HepG2 (cell line): ENCODE measurements at regions not wholly inside any gene's neighbourhood (a gene's known extent, or its start where the extent isn't known, plus 50 kb on each side); places are given as distances from the start of the nearest gene placed in this dataset.
A peak's percentile ranks its signal among the peaks of the same experiment; 100 is the strongest.

Experiments used
- ATAC-seq: fragments of 200-7000 bp; cut with Tn5 transposase; 3 replicates; pipeline ENCODE4 v1.9.1; 2020; ENCODE audit warnings: mild to moderate bottlenecking, moderate library complexity
- BruUV-seq: library from RNA; stranded (reverse); fragments of 400-500 nt; replicated peaks from 2 replicates; lab custom pipeline; 2021; lab: Mats Ljungman, UMichigan
- CTCF ChIA-PET: fragments of 300-600 bp; formaldehyde crosslinking; extraction: SDS; loops from one replicate; lab custom pipeline; 2021; ENCODE audit warnings: low total read pairs, inconsistent platforms, low intra/inter-chr PET ratio; lab: Yijun Ruan, JAX
- POLR2A ChIA-PET: fragments of 350-600 bp; sonication (Branson Sonifier 250); formaldehyde crosslinking; loops from one replicate; lab custom pipeline; 2020; ENCODE audit warnings: antibody characterized with exemption, inconsistent platforms; lab: Yijun Ruan, JAX
- DNase-seq: peaks from one replicate; pipeline ENCODE4 v3.0.0-alpha.2; 2015; ENCODE audit warnings: low spot score
- FAIRE-seq: peaks from 3 replicates; lab custom pipeline; 2011; peaks lifted over from hg19 to GRCh38; lab: Jason Lieb, UNC
- H2AFZ ChIP-seq: one replicate; pipeline ENCODE4 v1.6.1; 2011; ENCODE audit warnings: low read length, inconsistent platforms
- H3K27ac ChIP-seq: fragments of 300-600 bp; 3 replicates; pipeline ENCODE4 v1.8.0; 2011; ENCODE audit warnings: mixed run types, mild to moderate bottlenecking, mixed read lengths, low read length, inconsistent platforms; ENCODE audit not compliant: insufficient read depth; ENCODE audit errors: extremely low read length
- H3K27me3 ChIP-seq, 2 experiments: fragments of 200-600 bp in 1 of 2; 2 replicates in 1 of 2; 3 replicates in 1 of 2; pipeline versions ENCODE4 v1.6.0 to v1.8.0; 2011; ENCODE audit warnings: low read length in 2 of 2, mild to moderate bottlenecking in 2 of 2, moderate library complexity in 2 of 2, inconsistent platforms in 1 of 2; ENCODE audit not compliant: insufficient read depth in 2 of 2, control insufficient read depth in 1 of 2
- H3K36me3 ChIP-seq, 2 experiments: fragments of 200-600 bp in 1 of 2; replicated peaks in 1 of 2; 2 replicates in 1 of 2; 3 replicates in 1 of 2; pipeline versions ENCODE4 v1.5.1 to v1.8.0; 2011; ENCODE audit warnings: low read length in 2 of 2, inconsistent platforms in 1 of 2; ENCODE audit not compliant: insufficient read depth in 2 of 2, control insufficient read depth in 1 of 2
- H3K4me1 ChIP-seq: 2 replicates; pipeline ENCODE4 v1.5.1; 2012; ENCODE audit warnings: low read length, inconsistent platforms; ENCODE audit not compliant: insufficient read depth
- H3K4me2 ChIP-seq: 2 replicates; pipeline ENCODE4 v1.6.0; 2011; ENCODE audit warnings: low read depth, low read length, inconsistent platforms
- H3K4me3 ChIP-seq, 3 experiments: fragments of 200-600 bp in 1 of 3; sonication (generic), shearing (Covaris generic) in 1 of 3; replicated peaks in 1 of 3; 2 replicates each; pipeline ENCODE4 v1.5.1; 2011 to 2016; ENCODE audit warnings: low read length in 3 of 3, inconsistent platforms in 2 of 3, low read depth in 2 of 3, mild to moderate bottlenecking in 2 of 3, control low read depth in 1 of 3, mixed read lengths in 1 of 3; ENCODE audit not compliant: insufficient read depth in 1 of 3
- H3K79me2 ChIP-seq: one replicate; pipeline ENCODE4 v1.6.1; 2011; ENCODE audit warnings: low read length, inconsistent platforms; ENCODE audit not compliant: insufficient read depth
- H3K9ac ChIP-seq: 2 replicates; pipeline ENCODE4 v1.6.0; 2011; ENCODE audit warnings: mild to moderate bottlenecking, low read depth, low read length, inconsistent platforms; ENCODE audit not compliant: insufficient read depth
- H3K9me3 ChIP-seq: 2 replicates; pipeline ENCODE4 v1.5.1; 2012; ENCODE audit warnings: mild to moderate bottlenecking, low read length
- H4K20me1 ChIP-seq: 2 replicates; pipeline ENCODE4 v1.6.0; 2011; ENCODE audit warnings: inconsistent platforms, mild to moderate bottlenecking, low read length, moderate library complexity; ENCODE audit not compliant: insufficient read depth
- HNRNPH1 ChIP-seq: fragments of 200-400 bp; formaldehyde crosslinking; optimal IDR thresholded peaks from 2 replicates; pipeline ENCODE3; 2017; ENCODE audit warnings: mild to moderate bottlenecking, low read depth, low read length
- PTBP1 ChIP-seq: fragments of 200-400 bp; formaldehyde crosslinking; IDR thresholded peaks from 2 replicates; pipeline ENCODE4 v1.6.1; 2018; ENCODE audit warnings: low read length, low read depth; ENCODE audit not compliant: poor library complexity, severe bottlenecking
- RFX1 ChIP-seq: fragments of 450-650 bp; IDR thresholded peaks from 2 replicates; pipeline ENCODE4 v1.6.1; 2017
- STAT5B ChIP-seq: sonication (generic); formaldehyde crosslinking; IDR thresholded peaks from 2 replicates; pipeline ENCODE4 v1.4.0; 2020; ENCODE audit warnings: missing genetic modification reagents
- ZFP90 ChIP-seq: sonication (generic); formaldehyde crosslinking; IDR thresholded peaks from 2 replicates; pipeline ENCODE4 v1.8.0; 2022; ENCODE audit warnings: missing genetic modification reagents, mild to moderate bottlenecking, inconsistent platforms, borderline replicate concordance
- ZNF224 ChIP-seq: sonication (generic); formaldehyde crosslinking; IDR thresholded peaks from 2 replicates; pipeline ENCODE4 v1.5.0; 2020; ENCODE audit warnings: mild to moderate bottlenecking, missing genetic modification reagents
- ZNF720 ChIP-seq: sonication (generic); formaldehyde crosslinking; IDR thresholded peaks from 2 replicates; pipeline ENCODE4 v1.4.0; 2020; ENCODE audit warnings: missing genetic modification reagents
- WGBS: methylation state at CpG from one replicate; pipeline ENCODE4 v1.1.6; 2017; ENCODE audit warnings: low lambda C conversion rate; 5-methylcytosine and 5-hydroxymethylcytosine counted together
- in situ Hi-C: cut with HindIII; loops from 2 replicates; pipeline ENCODE4 v1.10.0; 2017; ENCODE audit warnings: low pct_unique_long_range_greater_than_20kb; ENCODE audit not compliant: extremely low pct_ligation_motif_present
- intact Hi-C: fragments of 100-400 bp; cut with micrococcal nuclease; formaldehyde crosslinking; loops from one replicate; pipeline ENCODE4 v1.10.0; 2022; ENCODE audit not compliant: unreplicated experiment
- TF ChIP-seq, protein P1 (sequence below): sonication (generic); formaldehyde crosslinking; IDR thresholded peaks from 2 replicates; pipeline ENCODE4 v1.5.1; 2020; ENCODE audit warnings: mild to moderate bottlenecking, missing genetic modification reagents
- TF ChIP-seq, protein P2 (sequence below): sonication (generic); formaldehyde crosslinking; IDR thresholded peaks from 2 replicates; pipeline ENCODE4 v1.4.0; 2020; ENCODE audit warnings: missing genetic modification reagents, mild to moderate bottlenecking, borderline replicate concordance

DNA sequence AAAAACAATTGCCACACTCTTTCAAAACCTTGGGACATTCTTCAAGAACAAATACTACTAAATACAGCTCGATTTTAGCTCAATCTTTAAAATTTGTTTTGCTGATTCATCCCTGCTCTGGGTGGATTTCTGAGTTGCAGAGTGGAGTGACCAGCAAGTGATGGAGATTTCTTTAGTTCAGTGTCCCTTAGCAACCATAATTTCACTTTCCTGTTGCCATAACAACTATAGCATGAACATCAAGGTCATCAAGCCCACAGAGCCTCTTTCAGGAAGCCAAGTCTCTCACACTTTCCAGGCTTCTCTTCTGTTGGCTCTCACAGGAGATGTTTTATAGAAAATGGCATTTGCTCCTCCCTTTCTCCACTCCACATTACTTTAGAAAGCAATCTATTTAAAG lies 597.2 kb upstream of the ADAMTS9 start:
- intact Hi-C loops: no loop called here
- H3K79me2 ChIP-seq: no peaks in the 10 kb centered on the region
- WGBS: 0% methylated on average over 1 of the region's 1 CpG
- no peak overlapping the region for H2AFZ ChIP-seq
- H3K36me3 ChIP-seq: no peaks in the 10 kb centered on the region
- H3K4me3 ChIP-seq: no peak overlapping the region
- H3K27ac ChIP-seq: no peak overlapping the region
- H3K4me1 ChIP-seq: peaks cover 20% of the 10 kb centered on the region
- no peak overlapping the region for H3K9ac ChIP-seq
- no peak for DNase-seq
- no peaks in the 10 kb centered on the region for H3K27me3 ChIP-seq
- H3K4me2 ChIP-seq: no peak overlapping the region
- no peak for ATAC-seq
- no TSS peak for BruUV-seq
- H4K20me1 ChIP-seq: no peaks in the 10 kb centered on the region
- TF ChIP-seq ZNF720: no peak
- no peak for TF ChIP-seq ZFP90 (CRISPR knock-in tag)
- no peak for TF ChIP-seq STAT5B (CRISPR knock-in tag)
- TF ChIP-seq, protein P1, sequence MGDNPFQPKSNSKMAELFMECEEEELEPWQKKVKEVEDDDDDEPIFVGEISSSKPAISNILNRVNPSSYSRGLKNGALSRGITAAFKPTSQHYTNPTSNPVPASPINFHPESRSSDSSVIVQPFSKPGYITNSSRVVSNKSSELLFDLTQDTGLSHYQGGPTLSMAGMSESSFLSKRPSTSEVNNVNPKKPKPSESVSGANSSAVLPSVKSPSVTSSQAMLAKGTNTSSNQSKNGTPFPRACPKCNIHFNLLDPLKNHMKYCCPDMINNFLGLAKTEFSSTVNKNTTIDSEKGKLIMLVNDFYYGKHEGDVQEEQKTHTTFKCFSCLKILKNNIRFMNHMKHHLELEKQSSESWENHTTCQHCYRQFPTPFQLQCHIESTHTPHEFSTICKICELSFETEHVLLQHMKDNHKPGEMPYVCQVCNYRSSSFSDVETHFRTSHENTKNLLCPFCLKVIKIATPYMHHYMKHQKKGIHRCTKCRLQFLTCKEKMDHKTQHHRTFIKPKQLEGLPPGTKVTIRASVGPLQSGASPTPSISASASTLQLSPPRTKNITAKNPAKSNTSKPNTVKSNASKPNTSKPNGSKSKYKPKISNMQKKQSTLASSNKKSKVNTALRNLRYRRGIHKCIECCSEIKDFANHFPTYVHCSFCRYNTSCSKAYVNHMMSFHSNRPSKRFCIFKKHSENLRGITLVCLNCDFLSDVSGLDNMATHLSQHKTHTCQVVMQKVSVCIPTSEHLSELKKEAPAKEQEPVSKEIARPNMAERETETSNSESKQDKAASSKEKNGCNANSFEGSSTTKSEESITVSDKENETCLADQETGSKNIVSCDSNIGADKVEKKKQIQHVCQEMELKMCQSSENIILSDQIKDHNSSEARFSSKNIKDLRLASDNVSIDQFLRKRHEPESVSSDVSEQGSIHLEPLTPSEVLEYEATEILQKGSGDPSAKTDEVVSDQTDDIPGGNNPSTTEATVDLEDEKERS: no peak
- TF ChIP-seq PTBP1: no peak
- no peak for TF ChIP-seq ZNF224 (CRISPR knock-in tag)
- TF ChIP-seq, protein P2, sequence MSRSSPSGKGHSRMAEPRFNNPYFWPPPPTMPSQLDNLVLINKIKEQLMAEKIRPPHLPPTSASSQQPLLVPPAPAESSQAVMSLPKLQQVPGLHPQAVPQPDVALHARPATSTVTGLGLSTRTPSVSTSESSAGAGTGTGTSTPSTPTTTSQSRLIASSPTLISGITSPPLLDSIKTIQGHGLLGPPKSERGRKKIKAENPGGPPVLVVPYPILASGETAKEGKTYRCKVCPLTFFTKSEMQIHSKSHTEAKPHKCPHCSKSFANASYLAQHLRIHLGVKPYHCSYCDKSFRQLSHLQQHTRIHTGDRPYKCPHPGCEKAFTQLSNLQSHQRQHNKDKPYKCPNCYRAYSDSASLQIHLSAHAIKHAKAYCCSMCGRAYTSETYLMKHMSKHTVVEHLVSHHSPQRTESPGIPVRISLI (CRISPR knock-in tag): no peak
- no peak for TF ChIP-seq HNRNPH1
- peak; percentile 61 for TF ChIP-seq RFX1
- TF ChIP-seq, all 625 proteins: peak for 1
- in situ Hi-C loops: no loop called here
- ChIA-PET POLR2A (no interaction called here), CTCF (no interaction called here)
- FAIRE-seq: no peak
- no peaks in the 10 kb centered on the region for H3K9me3 ChIP-seq
